HepG2 (cell line): ENCODE measurements at regions not wholly inside any gene's neighbourhood (a gene's known extent, or its start where the extent isn't known, plus 50 kb on each side); places are given as distances from the start of the nearest gene placed in this dataset.

Experiments used
- ATAC-seq: fragments of 200-7000 bp; cut with Tn5 transposase; 3 replicates; pipeline ENCODE4 v1.9.1; 2020; ENCODE audit warnings: mild to moderate bottlenecking, moderate library complexity
- BruUV-seq: library from RNA; stranded (reverse); fragments of 400-500 nt; replicated peaks from 2 replicates; lab custom pipeline; 2021; lab: Mats Ljungman, UMichigan
- CTCF ChIA-PET: fragments of 300-600 bp; formaldehyde crosslinking; extraction: SDS; loops from one replicate; lab custom pipeline; 2021; ENCODE audit warnings: low total read pairs, inconsistent platforms, low intra/inter-chr PET ratio; lab: Yijun Ruan, JAX
- POLR2A ChIA-PET: fragments of 350-600 bp; sonication (Branson Sonifier 250); formaldehyde crosslinking; loops from one replicate; lab custom pipeline; 2020; ENCODE audit warnings: antibody characterized with exemption, inconsistent platforms; lab: Yijun Ruan, JAX
- DNase-seq: peaks from one replicate; pipeline ENCODE4 v3.0.0-alpha.2; 2015; ENCODE audit warnings: low spot score
- FAIRE-seq: peaks from 3 replicates; lab custom pipeline; 2011; peaks lifted over from hg19 to GRCh38; lab: Jason Lieb, UNC
- H2AFZ ChIP-seq: one replicate; pipeline ENCODE4 v1.6.1; 2011; ENCODE audit warnings: low read length, inconsistent platforms
- H3K27ac ChIP-seq: fragments of 300-600 bp; 3 replicates; pipeline ENCODE4 v1.8.0; 2011; ENCODE audit warnings: mixed run types, mild to moderate bottlenecking, mixed read lengths, low read length, inconsistent platforms; ENCODE audit not compliant: insufficient read depth; ENCODE audit errors: extremely low read length
- H3K27me3 ChIP-seq, 2 experiments: fragments of 200-600 bp in 1 of 2; 2 replicates in 1 of 2; 3 replicates in 1 of 2; pipeline versions ENCODE4 v1.6.0 to v1.8.0; 2011; ENCODE audit warnings: low read length in 2 of 2, mild to moderate bottlenecking in 2 of 2, moderate library complexity in 2 of 2, inconsistent platforms in 1 of 2; ENCODE audit not compliant: insufficient read depth in 2 of 2, control insufficient read depth in 1 of 2
- H3K36me3 ChIP-seq, 2 experiments: fragments of 200-600 bp in 1 of 2; replicated peaks in 1 of 2; 2 replicates in 1 of 2; 3 replicates in 1 of 2; pipeline versions ENCODE4 v1.5.1 to v1.8.0; 2011; ENCODE audit warnings: low read length in 2 of 2, inconsistent platforms in 1 of 2; ENCODE audit not compliant: insufficient read depth in 2 of 2, control insufficient read depth in 1 of 2
- H3K4me1 ChIP-seq: 2 replicates; pipeline ENCODE4 v1.5.1; 2012; ENCODE audit warnings: low read length, inconsistent platforms; ENCODE audit not compliant: insufficient read depth
- H3K4me2 ChIP-seq: 2 replicates; pipeline ENCODE4 v1.6.0; 2011; ENCODE audit warnings: low read depth, low read length, inconsistent platforms
- H3K4me3 ChIP-seq, 3 experiments: fragments of 200-600 bp in 1 of 3; sonication (generic), shearing (Covaris generic) in 1 of 3; replicated peaks in 1 of 3; 2 replicates each; pipeline ENCODE4 v1.5.1; 2011 to 2016; ENCODE audit warnings: low read length in 3 of 3, inconsistent platforms in 2 of 3, low read depth in 2 of 3, mild to moderate bottlenecking in 2 of 3, control low read depth in 1 of 3, mixed read lengths in 1 of 3; ENCODE audit not compliant: insufficient read depth in 1 of 3
- H3K79me2 ChIP-seq: one replicate; pipeline ENCODE4 v1.6.1; 2011; ENCODE audit warnings: low read length, inconsistent platforms; ENCODE audit not compliant: insufficient read depth
- H3K9ac ChIP-seq: 2 replicates; pipeline ENCODE4 v1.6.0; 2011; ENCODE audit warnings: mild to moderate bottlenecking, low read depth, low read length, inconsistent platforms; ENCODE audit not compliant: insufficient read depth
- H3K9me3 ChIP-seq: 2 replicates; pipeline ENCODE4 v1.5.1; 2012; ENCODE audit warnings: mild to moderate bottlenecking, low read length
- H4K20me1 ChIP-seq: 2 replicates; pipeline ENCODE4 v1.6.0; 2011; ENCODE audit warnings: inconsistent platforms, mild to moderate bottlenecking, low read length, moderate library complexity; ENCODE audit not compliant: insufficient read depth
- EEA1 ChIP-seq: sonication (generic); formaldehyde crosslinking; IDR thresholded peaks from 2 replicates; pipeline ENCODE4 v1.5.1; 2020; ENCODE audit warnings: mild to moderate bottlenecking, missing genetic modification reagents, borderline replicate concordance
- HHEX ChIP-seq: IDR thresholded peaks from 2 replicates; pipeline ENCODE4 v1.6.1; 2016; ENCODE audit warnings: control low read depth
- MEF2D ChIP-seq: sonication (generic); formaldehyde crosslinking; IDR thresholded peaks from 2 replicates; pipeline ENCODE4 v1.5.1; 2020; ENCODE audit warnings: mild to moderate bottlenecking, missing genetic modification reagents
- NFKBIZ ChIP-seq: IDR thresholded peaks from 2 replicates; pipeline ENCODE4 v1.6.1; 2018; ENCODE audit warnings: missing genetic modification reagents, missing compliant biosample characterization
- PAF1 ChIP-seq: IDR thresholded peaks from 2 replicates; pipeline ENCODE4 v1.6.1; 2016; ENCODE audit warnings: missing genetic modification reagents, missing compliant biosample characterization
- POGZ ChIP-seq: sonication (generic); formaldehyde crosslinking; IDR thresholded peaks from 2 replicates; pipeline ENCODE4 v1.4.0; 2020; ENCODE audit warnings: mild to moderate bottlenecking, missing genetic modification reagents
- POLR2G ChIP-seq: fragments of 200-400 bp; formaldehyde crosslinking; IDR thresholded peaks from 2 replicates; pipeline ENCODE4 v1.6.1; 2018; ENCODE audit warnings: mild to moderate bottlenecking, low read depth, low read length, moderate library complexity
- SMAD9 ChIP-seq: sonication (generic); formaldehyde crosslinking; IDR thresholded peaks from 2 replicates; pipeline ENCODE4 v1.5.1; 2020; ENCODE audit warnings: mild to moderate bottlenecking, missing genetic modification reagents
- TAF1 ChIP-seq: sonication (generic); formaldehyde crosslinking; IDR thresholded peaks from 2 replicates; pipeline ENCODE4 v1.4.0; 2020; ENCODE audit warnings: missing genetic modification reagents
- ZNF329 ChIP-seq: sonication (generic); formaldehyde crosslinking; IDR thresholded peaks from 2 replicates; pipeline ENCODE4 v1.9.0; 2021; ENCODE audit warnings: low read depth, mild to moderate bottlenecking, missing genetic modification reagents
- ZNF546 ChIP-seq: sonication (generic); formaldehyde crosslinking; conservative IDR thresholded peaks from 2 replicates; pipeline ENCODE4 v1.8.1; 2023; ENCODE audit warnings: mild to moderate bottlenecking, missing genetic modification reagents
- ZNF703 ChIP-seq: sonication (generic); formaldehyde crosslinking; IDR thresholded peaks from 2 replicates; pipeline ENCODE4 v1.5.1; 2020; ENCODE audit warnings: missing genetic modification reagents, mild to moderate bottlenecking, moderate library complexity, borderline replicate concordance
- ZSCAN21 ChIP-seq: sonication (generic); formaldehyde crosslinking; IDR thresholded peaks from 2 replicates; pipeline ENCODE4 v1.8.0; 2022; ENCODE audit warnings: mild to moderate bottlenecking, missing genetic modification reagents, moderate library complexity, borderline replicate concordance
- WGBS: methylation state at CpG from one replicate; pipeline ENCODE4 v1.1.6; 2017; ENCODE audit warnings: low lambda C conversion rate; 5-methylcytosine and 5-hydroxymethylcytosine counted together
- in situ Hi-C: cut with HindIII; loops from 2 replicates; pipeline ENCODE4 v1.10.0; 2017; ENCODE audit warnings: low pct_unique_long_range_greater_than_20kb; ENCODE audit not compliant: extremely low pct_ligation_motif_present
- intact Hi-C: fragments of 100-400 bp; cut with micrococcal nuclease; formaldehyde crosslinking; loops from one replicate; pipeline ENCODE4 v1.10.0; 2022; ENCODE audit not compliant: unreplicated experiment
- TF ChIP-seq, protein P1 (sequence below): sonication (generic); formaldehyde crosslinking; IDR thresholded peaks from 2 replicates; pipeline ENCODE4 v1.4.0; 2020; ENCODE audit warnings: missing genetic modification reagents
- TF ChIP-seq, protein P2 (sequence below): fragments of 450-650 bp; IDR thresholded peaks from 2 replicates; pipeline ENCODE4 v1.6.1; 2017

DNA sequence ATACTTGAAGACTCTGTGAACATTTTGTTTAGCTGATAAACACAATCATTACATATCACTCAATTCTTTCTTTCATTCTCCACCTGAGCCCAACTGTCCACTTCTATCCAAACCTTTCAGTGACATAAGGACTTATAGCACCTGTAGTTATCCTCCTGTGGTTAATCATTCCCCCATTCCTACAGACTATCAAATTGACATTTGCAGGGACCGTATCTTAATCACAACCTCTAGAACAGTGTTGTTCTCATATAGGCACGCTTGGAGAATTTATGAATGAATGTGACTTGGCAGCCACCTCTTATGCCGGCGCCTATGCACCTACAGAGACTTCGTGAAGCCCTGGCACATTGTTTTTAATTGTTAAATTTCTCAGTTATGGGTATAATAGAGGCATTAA is 83.9 kb upstream of the CXADR start:
- Histone ChIP-seq H3K9ac (no peak overlapping the region), H4K20me1 (no peaks in the 10 kb centered on the region), H3K27ac (no peak overlapping the region), H3K9me3 (no peaks in the 10 kb centered on the region), H3K4me3 (no peak overlapping the region), H3K4me1 (no peaks in the 10 kb centered on the region), H3K36me3 (no peaks in the 10 kb centered on the region), H2AFZ (no peak overlapping the region), H3K27me3 (no peaks in the 10 kb centered on the region), H3K4me2 (no peak overlapping the region), H3K79me2 (no peaks in the 10 kb centered on the region)
- intact Hi-C loops (no loop called here), in situ Hi-C loops (no loop called here)
- ChIA-PET POLR2A (no interaction called here), CTCF (no interaction called here)
- ATAC-seq (no peak), DNase-seq (no peak), FAIRE-seq (no peak)
- no peak for TF ChIP-seq SMAD9 (CRISPR knock-in tag)
- TF ChIP-seq ZSCAN21 (CRISPR knock-in tag): no peak
- no peak for TF ChIP-seq POLR2G
- no peak for TF ChIP-seq NFKBIZ (CRISPR knock-in tag)
- no peak for TF ChIP-seq ZNF546 (CRISPR knock-in tag)
- TF ChIP-seq MEF2D (CRISPR knock-in tag): no peak
- TF ChIP-seq TAF1 (CRISPR knock-in tag): no peak
- no peak for TF ChIP-seq EEA1 (CRISPR knock-in tag)
- TF ChIP-seq, protein P1, sequence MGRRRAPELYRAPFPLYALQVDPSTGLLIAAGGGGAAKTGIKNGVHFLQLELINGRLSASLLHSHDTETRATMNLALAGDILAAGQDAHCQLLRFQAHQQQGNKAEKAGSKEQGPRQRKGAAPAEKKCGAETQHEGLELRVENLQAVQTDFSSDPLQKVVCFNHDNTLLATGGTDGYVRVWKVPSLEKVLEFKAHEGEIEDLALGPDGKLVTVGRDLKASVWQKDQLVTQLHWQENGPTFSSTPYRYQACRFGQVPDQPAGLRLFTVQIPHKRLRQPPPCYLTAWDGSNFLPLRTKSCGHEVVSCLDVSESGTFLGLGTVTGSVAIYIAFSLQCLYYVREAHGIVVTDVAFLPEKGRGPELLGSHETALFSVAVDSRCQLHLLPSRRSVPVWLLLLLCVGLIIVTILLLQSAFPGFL (CRISPR knock-in tag): no peak
- TF ChIP-seq POGZ (CRISPR knock-in tag): no peak
- no peak for TF ChIP-seq ZNF329
- no peak for TF ChIP-seq ZNF703 (CRISPR knock-in tag)
- no peak for TF ChIP-seq PAF1 (CRISPR knock-in tag)
- no peak for TF ChIP-seq HHEX (CRISPR knock-in tag)
- TF ChIP-seq, protein P2, sequence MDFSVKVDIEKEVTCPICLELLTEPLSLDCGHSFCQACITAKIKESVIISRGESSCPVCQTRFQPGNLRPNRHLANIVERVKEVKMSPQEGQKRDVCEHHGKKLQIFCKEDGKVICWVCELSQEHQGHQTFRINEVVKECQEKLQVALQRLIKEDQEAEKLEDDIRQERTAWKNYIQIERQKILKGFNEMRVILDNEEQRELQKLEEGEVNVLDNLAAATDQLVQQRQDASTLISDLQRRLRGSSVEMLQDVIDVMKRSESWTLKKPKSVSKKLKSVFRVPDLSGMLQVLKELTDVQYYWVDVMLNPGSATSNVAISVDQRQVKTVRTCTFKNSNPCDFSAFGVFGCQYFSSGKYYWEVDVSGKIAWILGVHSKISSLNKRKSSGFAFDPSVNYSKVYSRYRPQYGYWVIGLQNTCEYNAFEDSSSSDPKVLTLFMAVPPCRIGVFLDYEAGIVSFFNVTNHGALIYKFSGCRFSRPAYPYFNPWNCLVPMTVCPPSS: no peak
- 59% methylated on average over 5 of the region's 5 CpGs for WGBS
- BruUV-seq: no TSS peak
